ENCODE measurements at regions not wholly inside any gene's neighbourhood (a gene's known extent, or its start where the extent isn't known, plus 50 kb on each side); places are given as distances from the start of the nearest gene placed in this dataset.
"Not testable (repeated sequence)": the region's sequence is repeated elsewhere in the genome, so short reads cannot be mapped to it uniquely, and the experiment has no call there.

GRCh38 chr7:32765185-32765584 is 126.4 kb downstream of the KBTBD2 start:
- Histone ChIP-seq H3K9ac (ENCODE audit: low read depth, low read length, poor library complexity, severe bottlenecking) (no peak overlapping the region), H2AFZ (ENCODE audit: low read length) (no peak overlapping the region), H3K27me3 (ENCODE audit: insufficient read depth, low read length, poor library complexity, severe bottlenecking) (no peaks in the 10 kb centered on the region), H3K9me2 (replicated peaks; ENCODE audit: low read depth, low read length) (no peaks in the 10 kb centered on the region), H3K79me2 (ENCODE audit: insufficient read depth, low read length) (no peaks in the 10 kb centered on the region), H3K4me1 (ENCODE audit: insufficient read depth, low read length, poor library complexity, severe bottlenecking) (no peaks in the 10 kb centered on the region), H4K20me1 (ENCODE audit: insufficient read depth, low read length, poor library complexity, severe bottlenecking) (no peaks in the 10 kb centered on the region), H3K4me3 (ENCODE audit: low read length, poor library complexity, severe bottlenecking) (no peak overlapping the region), H3K9me3 (ENCODE audit: insufficient read depth, low read depth, low read length) (no peaks in the 10 kb centered on the region), H3K36me3 (ENCODE audit: insufficient read depth, low read length) (no peaks in the 10 kb centered on the region), H3K4me2 (ENCODE audit: low read depth, low read length, poor library complexity, severe bottlenecking) (no peak overlapping the region), H3F3A (ENCODE audit: low read depth) (no peaks in the 10 kb centered on the region)
- no peak for TF ChIP-seq CTCF (conservative IDR thresholded peaks at IDR 0.05; ENCODE audit: low read length)

GRCh38 chr7:32762925-32763293 is 128.7 kb downstream of the KBTBD2 start:
- Histone ChIP-seq H2AFZ (ENCODE audit: low read length) (no peak overlapping the region), H3K9ac (ENCODE audit: low read depth, low read length, poor library complexity, severe bottlenecking) (no peak overlapping the region), H3F3A (ENCODE audit: low read depth) (no peaks in the 10 kb centered on the region), H3K79me2 (ENCODE audit: insufficient read depth, low read length) (no peaks in the 10 kb centered on the region), H3K9me2 (replicated peaks; ENCODE audit: low read depth, low read length) (no peaks in the 10 kb centered on the region), H3K4me2 (ENCODE audit: low read depth, low read length, poor library complexity, severe bottlenecking) (no peak overlapping the region), H4K20me1 (ENCODE audit: insufficient read depth, low read length, poor library complexity, severe bottlenecking) (no peaks in the 10 kb centered on the region), H3K27me3 (ENCODE audit: insufficient read depth, low read length, poor library complexity, severe bottlenecking) (no peaks in the 10 kb centered on the region), H3K9me3 (ENCODE audit: insufficient read depth, low read depth, low read length) (no peaks in the 10 kb centered on the region), H3K4me1 (ENCODE audit: insufficient read depth, low read length, poor library complexity, severe bottlenecking) (no peaks in the 10 kb centered on the region), H3K4me3 (ENCODE audit: low read length, poor library complexity, severe bottlenecking) (no peak overlapping the region), H3K36me3 (ENCODE audit: insufficient read depth, low read length) (no peaks in the 10 kb centered on the region)
- TF ChIP-seq EZH2phosphoT487 (IDR thresholded peaks at IDR 0.05; ENCODE audit: borderline replicate concordance) (no peak), CTCF (conservative IDR thresholded peaks at IDR 0.05; ENCODE audit: low read length) (no peak)

- not testable (repeated sequence) for H3F3A ChIP-seq (ENCODE audit: low read depth); H3K4me3 ChIP-seq (ENCODE audit: low read length, poor library complexity, severe bottlenecking); H3K4me1 ChIP-seq (ENCODE audit: insufficient read depth, low read length, poor library complexity, severe bottlenecking); H2AFZ ChIP-seq (ENCODE audit: low read length); H3K27me3 ChIP-seq (ENCODE audit: insufficient read depth, low read length, poor library complexity, severe bottlenecking); H3K36me3 ChIP-seq (ENCODE audit: insufficient read depth, low read length); H3K9ac ChIP-seq (ENCODE audit: low read depth, low read length, poor library complexity, severe bottlenecking); H3K9me2 ChIP-seq (replicated peaks; ENCODE audit: low read depth, low read length); H3K79me2 ChIP-seq (ENCODE audit: insufficient read depth, low read length); H3K9me3 ChIP-seq (ENCODE audit: insufficient read depth, low read depth, low read length); H4K20me1 ChIP-seq (ENCODE audit: insufficient read depth, low read length, poor library complexity, severe bottlenecking); H3K4me2 ChIP-seq (ENCODE audit: low read depth, low read length, poor library complexity, severe bottlenecking)
Observed at GRCh38 chr7:32762206-32762924, 129.2 kb downstream of the KBTBD2 start.

All from Loucy (cell line).